Body of pancreas (tissue), 4 donors: ENCODE measurements at regions not wholly inside any gene's neighbourhood (a gene's known extent, or its start where the extent isn't known, plus 50 kb on each side); places are given as distances from the start of the nearest gene placed in this dataset.

ENCODE experiments used
- ATAC-seq: fragments of 150-250 bp; one replicate; pipeline ENCODE4 v1.9.1; 2016
- DNase-seq, 4 donors: peaks; one replicate each; pipeline ENCODE4 v3.0.0-alpha.2; 2019
- H3K27ac ChIP-seq, 4 donors: fragments of 200-600 bp; sonication (generic); 1 replicate in 3 of 4; 2 replicates in 1 of 4; pipeline versions ENCODE4 v1.5.1 to v1.6.1; 2016 to 2019; ENCODE audit warnings: mild to moderate bottlenecking in 1 of 4, mixed read lengths in 1 of 4, moderate library complexity in 1 of 4
- H3K27me3 ChIP-seq, 2 donors: fragments of 200-600 bp; sonication (generic); one replicate each; pipeline ENCODE4 v1.6.0; 2016; ENCODE audit warnings: mild to moderate bottlenecking in 1 of 2
- H3K36me3 ChIP-seq, 2 donors: fragments of 200-600 bp; sonication (generic); replicated peaks in 1 of 2; 2 replicates each; pipeline ENCODE4 v1.5.1; 2016; ENCODE audit warnings: low read depth in 2 of 2; ENCODE audit not compliant: insufficient read depth in 1 of 2
- H3K4me1 ChIP-seq: fragments of 200-600 bp; sonication (generic); one replicate; pipeline ENCODE4 v1.6.0; 2016
- H3K4me3 ChIP-seq, 2 donors: fragments of 200-600 bp; sonication (generic); 1 replicate in 1 of 2; 2 replicates in 1 of 2; pipeline ENCODE4 v1.5.1; 2016 to 2019
- H3K9me3 ChIP-seq, 3 donors: fragments of 200-600 bp; sonication (generic); 1 replicate in 2 of 3; 2 replicates in 1 of 3; pipeline ENCODE4 v1.5.1; 2016
- POLR2A ChIP-seq, 3 donors: fragments of 450-650 bp; IDR thresholded peaks; one replicate each; pipeline ENCODE4 v1.6.1; 2016; ENCODE audit warnings: antibody characterized with exemption in 3 of 3, mild to moderate bottlenecking in 2 of 3
- WGBS, 2 donors: methylation state at CpG; one replicate each; pipeline ENCODE4 v1.1.5; 2017; 5-methylcytosine and 5-hydroxymethylcytosine counted together
- intact Hi-C: fragments of 100-400 bp; cut with DNase I; formaldehyde crosslinking; loops from one replicate; pipeline ENCODE4 v1.15.1; 2023
- TF ChIP-seq, protein P1 (sequence below), 7 experiments: fragments of 450-650 bp in 4 of 7; fragments of 200-600 bp in 3 of 7; sonication (generic) in 3 of 7; IDR thresholded peaks; one replicate each; pipeline ENCODE4 v1.5.1; 2016 to 2019; ENCODE audit warnings: antibody characterized with exemption in 7 of 7

DNA sequence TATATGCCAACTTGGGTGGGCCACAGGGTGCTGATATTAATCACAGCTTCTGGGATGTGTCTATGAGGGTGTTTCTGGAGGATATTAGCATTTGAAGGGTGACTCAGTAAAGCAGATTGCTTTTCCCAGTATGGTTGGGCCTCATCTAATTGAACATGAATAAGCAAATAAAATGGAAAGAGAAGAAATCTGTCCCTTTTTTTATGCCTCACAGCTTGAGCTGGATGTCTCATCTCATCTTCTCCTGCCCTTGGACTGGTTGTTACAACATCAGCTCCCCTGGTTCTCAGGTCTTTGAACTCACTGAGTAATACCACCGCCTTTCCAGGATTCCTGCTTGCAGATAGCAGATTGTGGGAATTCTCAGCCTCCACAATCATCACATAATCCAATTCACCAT lies 1149.2 kb downstream of the PCDH18 start:
- TF ChIP-seq, protein P1, sequence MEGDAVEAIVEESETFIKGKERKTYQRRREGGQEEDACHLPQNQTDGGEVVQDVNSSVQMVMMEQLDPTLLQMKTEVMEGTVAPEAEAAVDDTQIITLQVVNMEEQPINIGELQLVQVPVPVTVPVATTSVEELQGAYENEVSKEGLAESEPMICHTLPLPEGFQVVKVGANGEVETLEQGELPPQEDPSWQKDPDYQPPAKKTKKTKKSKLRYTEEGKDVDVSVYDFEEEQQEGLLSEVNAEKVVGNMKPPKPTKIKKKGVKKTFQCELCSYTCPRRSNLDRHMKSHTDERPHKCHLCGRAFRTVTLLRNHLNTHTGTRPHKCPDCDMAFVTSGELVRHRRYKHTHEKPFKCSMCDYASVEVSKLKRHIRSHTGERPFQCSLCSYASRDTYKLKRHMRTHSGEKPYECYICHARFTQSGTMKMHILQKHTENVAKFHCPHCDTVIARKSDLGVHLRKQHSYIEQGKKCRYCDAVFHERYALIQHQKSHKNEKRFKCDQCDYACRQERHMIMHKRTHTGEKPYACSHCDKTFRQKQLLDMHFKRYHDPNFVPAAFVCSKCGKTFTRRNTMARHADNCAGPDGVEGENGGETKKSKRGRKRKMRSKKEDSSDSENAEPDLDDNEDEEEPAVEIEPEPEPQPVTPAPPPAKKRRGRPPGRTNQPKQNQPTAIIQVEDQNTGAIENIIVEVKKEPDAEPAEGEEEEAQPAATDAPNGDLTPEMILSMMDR (IDR thresholded peaks at IDR 0.05), result no peak
- TF ChIP-seq POLR2A (IDR thresholded peaks at IDR 0.05), result no peak
- H3K4me1 ChIP-seq, result no peaks in the 10 kb centered on the region
- H3K27me3 ChIP-seq, result no peaks in the 10 kb centered on the region
- DNase-seq (no peak), ATAC-seq (no peak)
- H3K9me3 ChIP-seq, result no peaks in the 10 kb centered on the region
- 70 to 89% methylated on average over 1 of the region's 1 CpG for WGBS, 2 donors
- H3K4me3 ChIP-seq, result no peak overlapping the region
- H3K27ac ChIP-seq, result no peak overlapping the region
- no peaks in the 10 kb centered on the region for H3K36me3 ChIP-seq
- intact Hi-C loops, result no loop called here

DNA sequence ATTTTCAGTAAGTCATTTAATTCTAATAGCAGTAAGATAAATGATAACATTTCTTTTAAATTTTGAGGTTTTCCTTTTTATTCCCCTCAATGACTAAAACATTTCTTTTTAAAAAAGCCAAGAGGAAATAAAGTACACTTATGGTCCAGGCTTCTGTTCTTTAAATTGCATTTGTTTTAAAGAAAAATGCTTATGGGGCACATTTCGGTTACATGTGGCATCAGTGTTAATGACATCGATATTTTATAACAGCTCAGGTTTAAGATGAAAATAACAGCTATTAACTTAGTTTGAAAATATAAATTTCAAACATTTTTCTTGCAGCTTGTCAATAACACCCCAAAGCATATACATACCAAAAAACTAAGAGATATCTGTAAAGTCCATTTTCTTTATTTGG lies 1161.1 kb downstream of the PCDH18 start:
- H3K4me3 ChIP-seq, result no peak overlapping the region
- DNase-seq (no peak), ATAC-seq (no peak)
- H3K9me3 ChIP-seq, result no peaks in the 10 kb centered on the region
- intact Hi-C loops, result no loop called here
- no peaks in the 10 kb centered on the region for H3K36me3 ChIP-seq
- no peak overlapping the region for H3K27ac ChIP-seq
- 77 to 80% methylated on average over 2 of the region's 2 CpGs for WGBS, 2 donors
- TF ChIP-seq, protein P1 (IDR thresholded peaks at IDR 0.05), result no peak
- TF ChIP-seq POLR2A (IDR thresholded peaks at IDR 0.05), result no peak
- H3K4me1 ChIP-seq, result no peaks in the 10 kb centered on the region
- H3K27me3 ChIP-seq, result no peaks in the 10 kb centered on the region

DNA sequence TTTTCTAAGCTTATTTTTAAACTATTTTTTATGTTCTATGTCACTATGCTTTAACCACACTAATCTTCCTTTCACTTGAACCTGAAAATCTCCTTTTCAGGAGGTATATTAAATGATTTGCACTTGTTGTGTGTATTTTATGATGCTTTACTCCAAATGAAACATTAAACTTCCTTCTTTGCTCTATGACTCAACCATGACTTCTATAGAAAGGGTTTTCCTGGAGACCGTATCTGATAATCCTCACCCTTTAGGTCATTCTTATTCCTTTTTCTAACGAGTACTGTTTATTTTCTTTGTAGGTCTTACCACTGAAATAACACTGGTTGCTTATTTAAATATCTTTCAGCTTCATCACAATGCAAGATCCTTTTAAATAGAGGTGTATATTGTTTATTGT lies 1163.2 kb downstream of the PCDH18 start:
- intact Hi-C loops, result no loop called here

DNA sequence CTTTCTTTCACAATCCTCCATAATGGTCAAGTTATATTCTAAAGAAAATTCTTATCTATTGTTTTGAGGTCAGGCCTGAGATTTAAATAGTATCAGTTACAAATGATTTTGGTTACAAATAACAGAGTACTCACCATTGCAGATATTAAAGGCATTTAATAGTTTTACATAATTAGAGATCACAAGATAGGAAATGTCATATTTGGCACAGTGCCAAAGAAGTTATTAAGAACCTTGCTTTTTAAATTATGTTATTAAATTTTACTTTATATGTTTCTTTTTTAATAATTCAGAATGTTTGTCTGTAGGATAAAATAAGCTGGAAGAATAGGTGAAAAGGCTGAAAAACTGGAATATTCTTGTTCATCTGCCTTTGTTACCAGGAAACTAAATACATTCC lies 1174.7 kb downstream of the PCDH18 start:
- DNase-seq, result no peak

More for the DNA sequence above, 1163.2 kb downstream of the PCDH18 start:
- Histone ChIP-seq H3K4me1 (no peaks in the 10 kb centered on the region), H3K27me3 (no peaks in the 10 kb centered on the region), H3K36me3 (no peaks in the 10 kb centered on the region), H3K4me3 (no peak overlapping the region), H3K27ac (no peak overlapping the region), H3K9me3 (no peaks in the 10 kb centered on the region)
- TF ChIP-seq, protein P1 (IDR thresholded peaks at IDR 0.05), result no peak
- no peak for TF ChIP-seq POLR2A (IDR thresholded peaks at IDR 0.05)
- ATAC-seq (no peak), DNase-seq (no peak)
- 52 to 55% methylated on average over 2 of the region's 2 CpGs for WGBS, 2 donors

DNA sequence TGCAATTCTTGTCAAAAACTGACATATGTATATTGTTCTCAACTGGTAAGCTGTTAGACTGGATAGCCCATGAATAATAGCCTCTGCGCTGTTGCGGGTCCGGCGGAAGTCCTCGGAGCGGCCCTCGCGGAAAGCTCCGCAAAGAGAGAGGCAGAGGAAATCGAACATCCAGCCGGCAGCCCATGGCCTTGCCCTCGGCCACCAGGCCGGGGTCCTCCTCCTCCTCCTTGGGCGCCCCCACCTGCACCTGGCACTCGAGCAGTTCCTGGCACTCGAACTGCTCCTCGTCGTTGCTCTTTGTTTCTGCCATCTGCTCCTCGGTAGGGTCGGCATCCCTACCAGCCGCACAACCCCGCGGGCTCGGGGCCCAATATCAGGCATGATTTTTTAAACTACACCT lies 1176.3 kb downstream of the PCDH18 start:
- Histone ChIP-seq H3K36me3 (no peaks in the 10 kb centered on the region), H3K4me3 (no peak overlapping the region), H3K9me3 (no peaks in the 10 kb centered on the region), H3K4me1 (no peaks in the 10 kb centered on the region), H3K27me3 (no peaks in the 10 kb centered on the region), H3K27ac (no peak overlapping the region)
- DNase-seq, result no peak
- intact Hi-C loops, result no loop called here
- 78 to 83% methylated on average over 24 of the region's 24 CpGs for WGBS, 2 donors
- TF ChIP-seq, protein P1 (IDR thresholded peaks at IDR 0.05), result no peak
- no peak for TF ChIP-seq POLR2A (IDR thresholded peaks at IDR 0.05)
- ATAC-seq, result no peak

More for the DNA sequence above, 1174.7 kb downstream of the PCDH18 start:
- Histone ChIP-seq H3K36me3 (no peaks in the 10 kb centered on the region), H3K27ac (no peak overlapping the region), H3K27me3 (no peaks in the 10 kb centered on the region), H3K4me3 (no peak overlapping the region), H3K4me1 (no peaks in the 10 kb centered on the region), H3K9me3 (no peaks in the 10 kb centered on the region)
- ATAC-seq, result no peak
- no peak for TF ChIP-seq POLR2A (IDR thresholded peaks at IDR 0.05)
- TF ChIP-seq, protein P1 (IDR thresholded peaks at IDR 0.05), result no peak
- intact Hi-C loops, result no loop called here
